GM12865 (cell line): ENCODE measurements at regions not wholly inside any gene's neighbourhood (a gene's known extent, or its start where the extent isn't known, plus 50 kb on each side); places are given as distances from the start of the nearest gene placed in this dataset.
A peak's percentile ranks its signal among the peaks of the same experiment; 100 is the strongest.

Experiments
- DNase-seq: peaks from one replicate; pipeline ENCODE4 v3.0.0; 2010; ENCODE audit warnings: low read depth
- H3K4me3 ChIP-seq: 2 replicates; pipeline ENCODE4 v1.5.1; 2011; ENCODE audit warnings: mild to moderate bottlenecking, low read depth, low read length, control low read depth
- TF ChIP-seq, protein P1 (sequence below): IDR thresholded peaks from 2 replicates; pipeline ENCODE4 v1.5.1; 2011; ENCODE audit warnings: low read length, control low read depth, low read depth, inconsistent platforms; ENCODE audit not compliant: insufficient read depth; ENCODE audit errors: missing control alignments

DNA sequence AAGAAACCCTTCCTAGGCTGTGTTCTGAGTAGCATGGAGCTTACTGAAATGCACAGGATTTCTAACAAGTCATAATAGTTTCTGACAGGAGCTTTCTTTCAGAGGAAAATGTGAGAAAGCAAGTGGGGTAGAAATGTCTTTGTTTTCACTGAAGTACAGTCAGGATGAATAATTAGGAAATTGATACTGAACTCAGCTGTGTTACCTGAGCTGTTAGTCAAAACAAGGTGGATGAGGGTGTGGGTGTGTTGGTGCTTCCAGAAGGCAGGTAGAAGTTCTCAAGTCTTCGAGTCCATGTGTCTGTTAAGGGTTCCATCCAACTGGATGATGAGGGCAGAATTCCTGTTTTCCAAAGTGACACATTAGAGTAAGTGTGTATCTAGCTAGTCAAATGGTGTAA, 122.4 kb downstream of the BASP1 start:
- H3K4me3 ChIP-seq, result no peak overlapping the region
- TF ChIP-seq, protein P1, sequence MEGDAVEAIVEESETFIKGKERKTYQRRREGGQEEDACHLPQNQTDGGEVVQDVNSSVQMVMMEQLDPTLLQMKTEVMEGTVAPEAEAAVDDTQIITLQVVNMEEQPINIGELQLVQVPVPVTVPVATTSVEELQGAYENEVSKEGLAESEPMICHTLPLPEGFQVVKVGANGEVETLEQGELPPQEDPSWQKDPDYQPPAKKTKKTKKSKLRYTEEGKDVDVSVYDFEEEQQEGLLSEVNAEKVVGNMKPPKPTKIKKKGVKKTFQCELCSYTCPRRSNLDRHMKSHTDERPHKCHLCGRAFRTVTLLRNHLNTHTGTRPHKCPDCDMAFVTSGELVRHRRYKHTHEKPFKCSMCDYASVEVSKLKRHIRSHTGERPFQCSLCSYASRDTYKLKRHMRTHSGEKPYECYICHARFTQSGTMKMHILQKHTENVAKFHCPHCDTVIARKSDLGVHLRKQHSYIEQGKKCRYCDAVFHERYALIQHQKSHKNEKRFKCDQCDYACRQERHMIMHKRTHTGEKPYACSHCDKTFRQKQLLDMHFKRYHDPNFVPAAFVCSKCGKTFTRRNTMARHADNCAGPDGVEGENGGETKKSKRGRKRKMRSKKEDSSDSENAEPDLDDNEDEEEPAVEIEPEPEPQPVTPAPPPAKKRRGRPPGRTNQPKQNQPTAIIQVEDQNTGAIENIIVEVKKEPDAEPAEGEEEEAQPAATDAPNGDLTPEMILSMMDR, result no peak
- no peak for DNase-seq

DNA sequence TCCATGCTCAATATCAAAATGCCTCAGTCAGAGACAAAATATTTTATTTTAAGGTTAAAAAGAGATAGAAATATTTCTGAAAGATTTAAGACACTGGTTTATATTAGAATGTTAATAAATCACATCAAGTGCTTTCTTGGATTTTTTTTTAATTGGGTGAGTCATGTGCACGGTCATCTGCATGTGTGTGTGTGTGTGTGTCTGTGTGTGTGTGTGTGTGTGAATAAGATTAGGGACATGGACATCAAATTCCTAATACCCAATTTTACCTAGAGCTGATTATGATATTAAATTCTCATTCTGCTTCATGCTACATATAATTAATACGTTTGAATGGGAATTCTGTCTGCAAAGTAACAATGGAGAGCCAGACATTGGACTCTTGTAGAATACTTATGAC, 122.9 kb downstream of the BASP1 start:
- no peak overlapping the region for H3K4me3 ChIP-seq
- DNase-seq, result no peak
- TF ChIP-seq, protein P1, result no peak

DNA sequence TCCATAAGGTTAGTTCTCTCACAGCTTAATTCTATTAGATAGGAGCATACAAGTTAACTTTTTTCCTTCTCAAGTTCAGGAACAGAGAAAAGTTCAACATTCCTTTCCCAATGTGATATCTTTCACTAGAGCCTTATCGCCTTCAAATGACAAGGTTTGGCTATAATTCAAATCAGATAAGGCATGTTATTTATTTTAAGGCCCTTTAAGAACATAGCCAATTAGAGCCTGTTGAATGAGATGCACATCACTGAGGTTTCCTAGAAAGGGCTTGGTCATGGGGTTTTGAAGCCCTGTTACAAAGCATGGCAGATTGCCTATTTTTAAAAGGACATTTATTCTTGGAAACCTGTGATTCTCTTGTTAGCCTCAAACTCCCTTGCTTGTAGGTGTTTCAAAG, 123.4 kb downstream of the BASP1 start:
- TF ChIP-seq, protein P1, result no peak
- H3K4me3 ChIP-seq, result no peak overlapping the region
- DNase-seq, result no peak

- TF ChIP-seq, protein P1, result no peak
- DNase-seq, result peak; percentile 62
Observed at GRCh38 chr5:17343675-17344074, 126.2 kb downstream of the BASP1 start.

GRCh38 chr5:17346811-17347210, 129.4 kb downstream of the BASP1 start:
- H3K4me3 ChIP-seq, result no peak overlapping the region
- TF ChIP-seq, protein P1, result no peak
- DNase-seq, result no peak

More at GRCh38 chr5:17343675-17344074, 126.2 kb downstream of the BASP1 start:
- no peak overlapping the region for H3K4me3 ChIP-seq

GRCh38 chr5:17352223-17352622, 134.8 kb downstream of the BASP1 start:
- TF ChIP-seq, protein P1, result no peak
- no peak overlapping the region for H3K4me3 ChIP-seq
- DNase-seq, result no peak

DNA sequence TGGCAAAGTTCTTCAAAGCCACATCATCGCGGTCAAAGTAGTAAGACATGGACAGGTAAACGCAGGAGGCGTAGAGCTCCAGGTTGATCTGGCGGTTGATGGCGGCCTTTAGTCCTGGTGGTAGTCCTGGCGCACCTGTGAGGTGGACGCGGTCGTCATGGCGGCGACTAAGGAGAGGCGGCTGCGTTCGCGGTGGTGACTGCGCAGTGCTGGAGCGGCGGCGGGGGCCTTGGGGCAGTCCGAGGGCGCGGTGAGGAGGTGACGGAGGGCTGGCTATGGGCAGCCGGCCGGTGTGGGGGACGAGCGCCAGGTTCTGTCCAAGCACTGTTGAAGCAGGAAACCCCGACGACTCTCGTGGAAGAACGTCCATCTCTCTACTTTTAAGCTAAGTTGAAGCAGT, 136.8 kb downstream of the BASP1 start:
- no peak for DNase-seq

More for the DNA sequence above, 136.8 kb downstream of the BASP1 start:
- no peak overlapping the region for H3K4me3 ChIP-seq
- TF ChIP-seq, protein P1, result no peak
